ENCODE measurements at regions not wholly inside any gene's neighbourhood (a gene's known extent, or its start where the extent isn't known, plus 50 kb on each side); places are given as distances from the start of the nearest gene placed in this dataset.

DNA sequence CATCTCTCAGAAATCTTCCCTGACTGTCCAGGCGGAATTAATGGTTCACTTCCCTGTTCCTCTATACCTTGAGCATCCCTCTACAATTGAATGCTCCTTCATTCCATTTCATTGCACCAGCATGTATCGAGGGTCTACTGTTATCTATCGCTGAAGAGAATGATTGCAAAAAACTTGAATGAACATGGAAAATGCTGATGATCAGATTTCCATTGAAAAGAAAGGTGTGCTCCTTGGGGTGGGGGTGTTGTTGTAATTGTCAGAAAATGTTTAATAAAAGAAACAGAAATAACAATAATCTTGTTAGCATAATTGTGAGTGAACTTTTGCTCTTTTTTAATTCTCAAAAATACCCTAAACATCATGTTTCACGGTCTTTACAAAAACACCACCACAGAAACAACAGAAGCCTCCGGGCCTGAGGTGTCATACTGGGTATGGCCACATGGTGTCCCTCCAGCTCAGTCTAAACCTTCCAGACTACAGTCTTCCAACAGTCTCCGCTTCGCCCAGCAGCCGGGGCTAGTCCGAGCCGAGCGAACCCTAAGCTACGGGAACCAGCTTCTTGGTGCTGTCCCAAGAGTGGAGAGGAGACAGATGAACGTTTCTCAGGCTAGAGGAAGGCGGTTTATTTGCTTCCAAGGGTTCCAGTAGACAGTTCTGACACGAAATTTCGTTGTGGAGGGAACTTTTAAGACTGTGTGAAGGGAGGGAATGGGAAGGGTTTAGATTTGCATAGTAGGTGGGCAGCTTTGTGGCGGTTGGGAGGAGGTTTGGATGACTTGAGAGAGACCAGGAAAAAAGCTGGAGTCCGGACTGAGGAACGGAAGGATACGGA is 75.8 kb upstream of the ZBED5 start:
- Histone ChIP-seq H3K9me3 (no peaks in the 10 kb centered on the region), H3K36me3 (no peaks in the 10 kb centered on the region), H3K27ac (peak overlapping the region; percentile 87 to 99), H3K4me1 (peaks cover 0 to 32% (median 12%) of the 10 kb centered on the region in 4 donors), H3K27me3 (no peaks in the 10 kb centered on the region), H3K4me3 (peak overlapping the region; percentile 49 to 61)
- intact Hi-C loops (cut with DNase I; ENCODE audit: low total_unique reads): loop anchor here (5.0 kb wide), 2 partner anchors 76 to 854 kb away; partner anchors contain the start of gene ZBED5
- TF ChIP-seq, protein P1, sequence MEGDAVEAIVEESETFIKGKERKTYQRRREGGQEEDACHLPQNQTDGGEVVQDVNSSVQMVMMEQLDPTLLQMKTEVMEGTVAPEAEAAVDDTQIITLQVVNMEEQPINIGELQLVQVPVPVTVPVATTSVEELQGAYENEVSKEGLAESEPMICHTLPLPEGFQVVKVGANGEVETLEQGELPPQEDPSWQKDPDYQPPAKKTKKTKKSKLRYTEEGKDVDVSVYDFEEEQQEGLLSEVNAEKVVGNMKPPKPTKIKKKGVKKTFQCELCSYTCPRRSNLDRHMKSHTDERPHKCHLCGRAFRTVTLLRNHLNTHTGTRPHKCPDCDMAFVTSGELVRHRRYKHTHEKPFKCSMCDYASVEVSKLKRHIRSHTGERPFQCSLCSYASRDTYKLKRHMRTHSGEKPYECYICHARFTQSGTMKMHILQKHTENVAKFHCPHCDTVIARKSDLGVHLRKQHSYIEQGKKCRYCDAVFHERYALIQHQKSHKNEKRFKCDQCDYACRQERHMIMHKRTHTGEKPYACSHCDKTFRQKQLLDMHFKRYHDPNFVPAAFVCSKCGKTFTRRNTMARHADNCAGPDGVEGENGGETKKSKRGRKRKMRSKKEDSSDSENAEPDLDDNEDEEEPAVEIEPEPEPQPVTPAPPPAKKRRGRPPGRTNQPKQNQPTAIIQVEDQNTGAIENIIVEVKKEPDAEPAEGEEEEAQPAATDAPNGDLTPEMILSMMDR (IDR thresholded peaks at IDR 0.05): peak; percentile 94 to 97
- peak; percentile 93 to 95 for DNase-seq

- Histone ChIP-seq H3K4me1 (peaks cover 0 to 39% (median 16%) of the 10 kb centered on the region in 4 donors), H3K36me3 (no peaks in the 10 kb centered on the region), H3K27me3 (no peaks in the 10 kb centered on the region), H3K27ac (peak overlapping the region; percentile 87 to 99), H3K4me3 (no peak overlapping the region), H3K9me3 (no peaks in the 10 kb centered on the region)
- DNase-seq: no peak
- TF ChIP-seq, protein P1 (IDR thresholded peaks at IDR 0.05): no peak
- intact Hi-C loops (cut with DNase I; ENCODE audit: low total_unique reads): loop anchor here (5.0 kb wide), 2 partner anchors 76 to 854 kb away; partner anchors contain the start of gene ZBED5
Observed at GRCh38 chr11:10932976-10933375, 75.1 kb upstream of the ZBED5 start.

DNA sequence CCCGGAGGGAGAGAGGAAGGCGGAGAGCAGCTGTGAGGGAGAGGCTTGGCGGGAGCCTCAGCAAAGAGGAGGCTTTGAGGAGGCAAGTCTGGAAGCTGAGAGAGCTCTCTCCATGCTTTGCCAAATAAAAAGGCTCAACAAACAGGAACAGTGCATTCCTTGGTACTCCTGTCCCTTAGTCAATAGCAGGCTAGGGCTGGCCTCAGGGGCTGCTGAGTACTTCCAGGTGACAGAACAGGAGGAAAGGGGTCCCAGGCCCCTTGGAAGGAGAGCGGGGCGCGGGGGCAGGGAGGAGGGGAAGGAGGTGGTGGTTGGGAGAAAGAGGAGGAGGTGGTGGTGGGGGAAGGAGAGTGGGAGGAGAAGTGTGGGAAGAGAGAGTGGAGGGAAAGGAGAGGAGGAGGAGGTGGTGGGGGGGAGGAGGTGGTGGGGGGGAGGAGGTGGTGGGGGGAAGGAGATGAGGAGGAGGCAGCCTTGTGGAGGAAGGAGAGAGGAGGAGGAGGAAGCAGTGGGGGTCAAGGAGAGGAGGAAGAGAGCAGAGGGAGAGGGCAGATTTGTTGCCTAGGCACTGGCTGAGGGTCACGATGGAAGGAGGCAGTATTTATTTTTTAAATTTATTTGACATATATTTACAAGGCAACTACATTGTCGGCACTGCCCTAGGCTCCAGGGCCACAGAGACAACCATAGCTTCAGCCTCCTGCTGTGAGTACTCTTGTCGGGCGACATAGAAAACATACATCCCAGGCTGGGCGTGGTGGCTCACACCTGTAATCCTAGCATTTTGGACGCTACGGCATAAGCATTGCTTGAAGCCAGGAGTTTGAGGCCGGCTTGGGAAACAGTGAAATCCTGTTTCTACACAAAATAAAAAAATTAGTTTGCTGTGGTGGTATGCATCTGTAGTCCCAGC is 74.2 kb upstream of the ZBED5 start:
- intact Hi-C loops (cut with DNase I; ENCODE audit: low total_unique reads): loop anchor here (2.0 to 5.0 kb wide), 3 partner anchors 75 to 855 kb away; partner anchors contain the start of genes EIF4G2 and ZBED5
- H3K27ac ChIP-seq: peak overlapping the region; percentile 99 to 100
- peak; percentile 75 to 78 for DNase-seq
- no peaks in the 10 kb centered on the region for H3K27me3 ChIP-seq
- TF ChIP-seq, protein P1 (IDR thresholded peaks at IDR 0.05): no peak
- no peaks in the 10 kb centered on the region for H3K36me3 ChIP-seq
- H3K4me1 ChIP-seq: peaks cover 0 to 49% (median 24%) of the 10 kb centered on the region in 4 donors
- H3K4me3 ChIP-seq: peak overlapping the region; percentile 83 to 93
- no peaks in the 10 kb centered on the region for H3K9me3 ChIP-seq

GRCh38 chr11:10930972-10931760 is 73.3 kb upstream of the ZBED5 start:
- Histone ChIP-seq H3K36me3 (no peaks in the 10 kb centered on the region), H3K27ac (peak overlapping the region; percentile 99 to 100), H3K4me3 (peak overlapping the region; percentile 83 to 93), H3K4me1 (peaks cover 0 to 56% (median 25%) of the 10 kb centered on the region in 4 donors), H3K27me3 (no peaks in the 10 kb centered on the region), H3K9me3 (no peaks in the 10 kb centered on the region)
- TF ChIP-seq, protein P1 (IDR thresholded peaks at IDR 0.05): no peak
- intact Hi-C loops (cut with DNase I; ENCODE audit: low total_unique reads): loop anchor here (2.0 to 5.0 kb wide), 3 partner anchors 74 to 856 kb away; partner anchors contain the start of genes EIF4G2 and ZBED5
- DNase-seq: peak; percentile 66 to 91

Data from tibial artery (tissue), 4 donors.